Neural progenitor cell (in vitro differentiated cells): ENCODE measurements at regions not wholly inside any gene's neighbourhood (a gene's known extent, or its start where the extent isn't known, plus 50 kb on each side); places are given as distances from the start of the nearest gene placed in this dataset.

Experiments
- CTCF ChIP-seq: fragments of 200-600 bp; sonication (generic); IDR thresholded peaks from 2 replicates; pipeline ENCODE4 v1.5.1; 2017; ENCODE audit warnings: antibody characterized with exemption, mild to moderate bottlenecking
- EZH2 ChIP-seq: fragments of 200-600 bp; sonication (generic); IDR thresholded peaks from 2 replicates; pipeline ENCODE4 v1.6.1; 2017; ENCODE audit warnings: antibody characterized with exemption, mild to moderate bottlenecking, moderate library complexity

- TF ChIP-seq CTCF (no peak), EZH2 (no peak)
These were observed 1355.4 kb upstream of the ACVR2A start for GRCh38 chr2:146489386-146489785.
